Hippocampal formation (tissue), 2 donors: ENCODE measurements at regions not wholly inside any gene's neighbourhood (a gene's known extent, or its start where the extent isn't known, plus 50 kb on each side); places are given as distances from the start of the nearest gene placed in this dataset.

Experiments used
- DNase-seq, 2 donors: peaks; one replicate each; lab custom pipeline; 2025; lab: John Stamatoyannopoulos, UW

DNA sequence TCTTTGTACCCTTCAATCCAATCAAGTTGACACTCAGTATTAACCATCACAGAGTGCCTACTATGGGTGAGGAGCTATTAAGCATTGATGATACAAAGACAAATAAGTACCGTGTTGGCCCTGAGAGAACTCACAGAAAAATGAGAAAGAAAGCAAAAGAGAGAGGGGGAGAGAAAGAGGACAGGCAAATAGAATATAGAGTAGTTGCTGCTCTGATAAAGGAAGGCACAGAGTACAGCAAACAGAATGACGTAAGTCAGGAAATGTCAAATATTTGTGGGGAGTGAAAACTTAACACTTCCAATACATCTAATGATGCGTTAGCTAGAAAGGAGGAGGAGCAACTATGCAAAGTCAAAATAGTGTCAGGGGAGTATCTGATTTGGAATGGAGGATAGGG, 320.6 kb upstream of the KCNH8 start:
- no peak for DNase-seq

DNA sequence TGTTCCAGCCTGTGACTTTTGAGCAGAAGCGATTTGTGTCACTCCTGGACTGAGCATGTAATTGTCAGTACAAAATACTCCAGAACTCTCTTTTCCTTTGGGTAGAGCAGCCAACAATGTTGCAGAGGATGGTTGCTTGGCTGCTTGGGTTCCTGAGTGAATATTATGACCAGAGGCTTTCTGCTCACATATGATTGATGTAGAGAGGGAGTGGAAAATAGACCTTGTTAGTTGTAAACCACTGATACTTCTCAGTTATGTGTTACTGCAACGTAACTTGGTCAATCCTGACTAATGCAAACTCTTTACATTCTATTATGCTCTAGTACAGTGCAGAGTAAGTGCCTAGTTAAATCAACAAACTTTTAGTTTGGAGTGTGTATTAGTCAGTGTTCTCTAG, 322.6 kb upstream of the KCNH8 start:
- DNase-seq: no peak

DNA sequence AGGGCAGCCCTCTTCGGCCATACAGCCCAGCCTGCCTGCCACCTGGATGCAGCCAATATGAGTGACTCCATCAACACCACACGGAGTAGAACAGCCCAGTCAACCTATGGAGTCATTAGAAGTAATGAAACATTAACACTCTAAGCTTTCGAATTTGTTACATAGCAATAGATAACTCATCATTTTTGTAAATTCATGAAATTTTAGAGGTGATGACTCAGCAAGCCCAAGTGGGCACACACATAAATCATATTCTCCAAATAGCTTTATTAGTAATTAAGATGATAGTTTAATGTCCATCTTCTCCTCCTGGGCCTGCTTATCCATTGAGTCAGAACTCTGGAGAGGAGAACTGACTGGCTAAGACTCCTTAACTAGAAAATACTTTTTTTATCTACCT, 335.0 kb upstream of the KCNH8 start:
- DNase-seq: no peak

DNA sequence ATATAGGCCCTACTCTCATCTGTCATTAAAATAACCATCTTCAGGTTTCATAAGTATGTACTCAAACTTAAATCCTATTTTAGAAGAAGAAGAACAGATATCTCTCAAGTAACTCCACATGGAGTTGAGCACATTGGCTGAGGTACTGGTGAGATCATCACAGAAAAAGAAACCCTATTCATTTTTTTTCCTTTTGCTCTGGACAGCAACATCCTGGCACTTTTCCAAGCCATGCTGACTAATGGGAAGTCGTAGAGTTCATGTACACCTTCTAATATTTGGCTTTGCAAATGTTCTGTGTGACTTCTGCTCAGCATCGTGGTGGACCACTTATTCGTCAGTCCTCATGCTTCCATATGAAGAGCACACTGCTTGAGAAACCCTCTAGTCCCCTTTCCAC, 336.0 kb upstream of the KCNH8 start:
- no peak for DNase-seq

DNA sequence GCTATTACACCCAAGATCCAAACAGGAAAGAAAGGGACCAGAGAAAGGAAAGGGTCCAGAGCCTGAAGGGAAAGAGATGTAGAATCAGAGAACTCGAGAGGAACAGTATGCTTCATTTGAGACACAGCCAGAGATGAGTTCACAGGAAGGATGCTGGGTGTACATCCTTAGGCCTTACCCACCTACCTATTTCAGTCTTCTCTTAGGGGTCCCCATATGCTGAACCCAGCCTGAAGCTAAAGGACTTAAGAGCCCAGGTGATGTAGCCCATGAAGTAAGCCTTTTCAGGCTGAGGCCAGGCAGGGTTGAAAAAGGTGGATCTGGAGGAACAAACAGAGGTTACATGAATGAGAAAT, 338.0 kb upstream of the KCNH8 start:
- DNase-seq: no peak

DNA sequence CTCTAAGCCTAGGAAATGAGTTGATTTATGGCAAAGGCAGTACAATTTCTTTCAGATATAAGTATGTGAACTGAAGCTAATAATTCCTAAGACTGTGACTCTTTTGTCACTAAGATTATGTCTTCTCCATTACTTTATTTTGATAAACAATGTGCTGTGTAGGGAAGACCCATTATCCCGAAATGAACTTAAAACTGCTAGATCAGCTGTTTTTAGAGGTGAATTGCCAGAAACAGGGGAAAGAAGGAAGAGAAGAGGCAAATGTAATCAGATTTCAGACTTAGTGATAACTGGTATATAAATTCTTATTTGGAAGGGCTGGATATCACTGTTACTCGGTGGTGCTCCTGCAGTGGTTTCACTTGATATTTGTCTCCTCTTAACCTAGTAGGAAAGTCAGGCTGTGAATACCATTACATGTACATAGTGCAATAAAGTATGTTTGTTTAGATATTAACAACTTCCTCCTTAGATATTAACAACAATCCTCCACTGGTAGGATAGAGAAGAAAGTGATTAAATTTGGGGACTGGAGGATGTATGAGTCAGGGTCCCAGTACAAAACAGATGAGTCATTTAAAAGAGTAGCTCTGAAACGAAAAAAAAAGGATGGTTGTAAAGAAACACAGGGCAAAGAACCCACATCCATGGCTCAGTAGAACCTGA, 338.5 kb upstream of the KCNH8 start:
- DNase-seq: no peak

DNA sequence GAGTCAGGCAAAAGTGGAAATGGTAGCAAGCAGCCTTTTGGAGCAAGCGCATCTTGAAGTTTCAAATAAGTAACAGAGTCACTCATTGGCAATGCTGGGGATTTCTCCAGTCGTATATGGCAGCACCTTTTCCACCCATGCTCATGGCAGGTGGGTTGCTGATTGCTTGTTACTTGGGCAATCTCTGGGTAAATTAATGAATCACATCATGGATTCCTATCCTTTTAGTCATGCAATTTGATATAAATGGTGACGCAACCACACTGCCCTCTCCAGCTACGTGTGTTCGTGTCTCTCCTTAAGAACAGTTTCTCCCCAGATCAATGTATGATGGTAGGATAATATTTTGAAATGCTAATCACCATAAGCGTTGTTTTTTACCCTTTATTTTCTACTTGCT, 339.9 kb upstream of the KCNH8 start:
- DNase-seq: no peak

DNA sequence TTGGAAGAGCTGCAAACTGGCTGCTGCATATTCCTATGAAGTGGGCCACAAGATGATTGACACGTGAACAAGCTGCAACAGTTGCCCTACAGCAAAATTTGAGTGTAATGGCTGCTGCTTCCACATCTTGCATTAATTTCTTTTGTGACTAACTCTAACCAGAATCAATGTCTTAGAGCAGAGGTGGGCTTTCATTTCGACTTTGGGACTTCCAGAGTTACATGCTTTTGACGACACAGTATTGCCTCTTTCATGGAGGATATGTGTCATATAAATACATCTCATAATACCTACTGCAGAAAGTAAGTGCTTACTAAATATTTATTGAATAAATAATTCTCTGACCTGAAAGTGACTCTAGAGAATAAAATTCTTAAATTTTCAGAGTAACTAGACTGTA, 340.7 kb upstream of the KCNH8 start:
- no peak for DNase-seq

DNA sequence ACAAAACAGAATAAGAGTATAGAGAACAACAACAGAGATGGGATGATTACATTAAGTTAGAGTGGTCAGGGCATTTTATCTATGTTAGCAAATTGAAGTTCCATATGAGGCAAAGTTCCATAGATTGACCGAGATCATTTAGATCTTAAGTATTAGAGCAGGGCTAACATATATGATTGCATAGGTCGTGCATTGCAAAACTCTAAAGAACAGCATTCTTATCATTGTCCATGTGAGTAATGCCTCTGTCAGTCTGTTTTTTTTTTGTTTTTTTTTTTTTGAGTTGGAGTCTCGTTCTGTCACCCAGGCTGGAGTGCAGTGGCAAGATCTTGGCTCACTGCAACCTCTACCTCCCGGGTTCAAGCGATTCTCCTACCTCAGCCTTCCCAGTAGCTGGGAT, 341.7 kb upstream of the KCNH8 start:
- no peak for DNase-seq

DNA sequence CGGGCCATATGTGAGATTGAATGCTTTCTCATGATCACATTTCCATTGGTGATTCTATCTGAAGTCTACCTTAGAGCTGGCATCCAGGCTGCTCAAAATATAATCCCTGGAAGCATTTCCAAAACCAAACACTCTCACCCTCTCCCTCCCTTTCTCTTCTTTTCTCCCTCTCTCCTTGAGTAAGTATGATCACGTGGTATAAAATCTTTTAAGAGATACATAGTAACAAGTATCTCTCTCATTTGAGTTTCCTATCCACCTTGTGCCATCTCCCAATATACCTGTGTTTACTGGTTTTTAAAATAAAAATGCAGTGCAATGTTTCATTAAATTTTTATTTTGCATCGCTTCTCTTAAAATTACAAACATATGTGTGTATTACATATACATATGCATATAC, 350.9 kb upstream of the KCNH8 start:
- DNase-seq: no peak

DNA sequence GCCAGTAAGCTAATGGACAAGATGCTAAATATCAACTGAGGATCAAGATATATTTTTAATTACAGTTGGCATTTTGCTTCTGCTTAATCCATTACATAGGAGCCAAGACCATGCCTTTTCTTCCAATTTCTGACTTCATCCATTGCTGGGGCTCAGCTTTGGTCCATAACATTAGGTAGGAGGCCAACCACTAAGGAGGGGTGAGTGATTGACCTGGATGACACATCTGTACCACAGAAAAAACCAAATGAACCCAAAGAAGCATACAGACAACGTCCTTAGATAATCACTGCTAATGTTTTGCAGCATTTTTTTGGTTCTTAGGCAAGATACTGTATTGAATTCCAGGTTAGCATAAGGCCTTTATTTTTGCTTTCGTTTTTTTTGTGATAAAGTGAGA, 353.2 kb upstream of the KCNH8 start:
- no peak for DNase-seq

DNA sequence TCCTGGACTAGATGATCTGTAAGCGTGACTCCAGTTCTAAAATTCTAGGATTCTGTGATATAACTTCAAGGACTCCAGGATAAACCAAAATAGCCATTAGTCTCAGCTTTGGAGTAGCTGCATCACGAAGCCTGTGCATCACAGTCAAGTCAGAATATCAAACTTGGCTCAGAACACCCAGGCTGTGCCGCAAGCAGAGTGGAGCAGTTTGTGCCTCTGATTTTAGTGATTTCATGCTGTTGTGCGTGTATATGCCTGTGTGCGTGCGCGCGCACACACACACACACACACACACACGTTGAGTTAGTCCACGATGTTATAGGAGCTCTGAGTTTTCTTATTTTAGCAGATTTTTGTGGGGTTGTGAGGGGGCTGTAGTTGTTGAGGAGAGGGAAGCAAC, 356.6 kb upstream of the KCNH8 start:
- DNase-seq: no peak

DNA sequence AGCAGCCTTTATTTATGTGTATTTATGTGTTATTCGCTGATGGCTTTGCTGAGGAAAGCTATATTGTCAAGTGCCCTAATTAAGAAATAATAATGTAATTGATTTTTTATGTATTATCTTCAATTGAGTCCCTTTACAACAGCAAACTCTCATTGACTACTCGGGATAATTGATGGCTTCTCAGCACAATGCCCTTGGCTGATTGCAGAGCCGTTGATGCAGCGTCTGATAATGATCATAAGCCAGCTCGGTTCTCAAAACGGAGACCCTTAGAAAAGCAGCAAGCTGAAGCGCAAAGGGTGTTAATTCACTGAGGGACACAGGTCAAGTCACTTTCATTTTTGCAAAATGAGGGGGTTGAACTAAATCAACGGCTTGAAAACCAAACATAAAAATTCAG, 357.1 kb upstream of the KCNH8 start:
- no peak for DNase-seq

DNA sequence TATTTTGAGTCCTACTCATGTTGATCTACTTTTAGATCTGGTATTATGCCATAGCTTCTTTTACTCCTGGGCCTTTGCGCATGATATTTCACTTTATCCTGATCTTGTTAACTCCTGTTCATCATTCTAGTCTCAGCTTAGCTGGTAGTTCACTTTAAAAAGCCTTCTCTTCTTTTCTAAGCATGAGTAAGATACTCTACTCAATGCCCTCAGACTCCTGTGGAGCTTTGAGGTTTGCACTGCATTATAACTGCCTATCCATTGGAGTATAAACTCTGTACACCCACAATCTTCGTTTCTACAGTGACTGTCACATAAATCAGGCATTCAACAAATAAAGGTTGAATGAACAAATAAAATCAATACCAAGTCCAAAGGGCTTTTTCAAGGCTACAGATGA, 357.9 kb upstream of the KCNH8 start:
- DNase-seq: no peak

DNA sequence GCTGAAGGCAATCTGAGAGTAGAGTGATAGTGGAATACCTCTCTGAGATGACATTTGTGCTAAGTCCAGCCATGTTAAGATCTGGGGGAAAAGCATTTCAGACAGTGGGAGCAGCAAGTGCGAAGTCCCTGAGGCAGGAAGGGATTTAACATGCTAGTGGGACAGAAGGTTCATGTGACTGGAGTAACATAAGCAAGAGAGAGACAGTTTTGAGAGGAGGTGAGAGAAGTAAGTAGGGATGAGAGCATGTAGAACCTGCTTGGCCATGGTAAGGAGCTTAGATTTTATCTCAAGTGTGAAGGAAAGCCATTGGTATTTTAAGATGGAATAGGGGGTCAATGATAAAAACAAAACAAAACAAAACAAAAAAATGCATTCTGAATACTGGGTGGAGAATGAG, 358.6 kb upstream of the KCNH8 start:
- DNase-seq: no peak

DNA sequence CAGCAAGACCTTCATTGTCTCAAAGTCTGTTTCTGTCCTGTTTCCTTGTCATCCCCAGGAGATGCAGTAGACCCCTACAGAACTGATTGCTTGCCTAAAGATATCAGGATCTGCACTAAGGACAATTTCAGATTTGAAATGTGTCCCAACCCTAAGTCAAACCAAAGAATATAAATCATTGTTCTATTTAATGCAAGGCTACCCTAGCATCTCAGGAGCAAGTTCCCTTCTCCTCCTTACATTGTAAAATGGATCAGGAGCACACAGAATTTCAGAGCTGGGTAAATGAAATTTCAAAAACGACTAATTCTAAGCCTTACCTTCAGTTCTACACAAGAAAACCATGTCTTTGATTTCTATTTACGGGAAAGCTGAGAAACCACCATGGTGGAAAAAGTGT, 360.9 kb upstream of the KCNH8 start:
- no peak for DNase-seq

DNA sequence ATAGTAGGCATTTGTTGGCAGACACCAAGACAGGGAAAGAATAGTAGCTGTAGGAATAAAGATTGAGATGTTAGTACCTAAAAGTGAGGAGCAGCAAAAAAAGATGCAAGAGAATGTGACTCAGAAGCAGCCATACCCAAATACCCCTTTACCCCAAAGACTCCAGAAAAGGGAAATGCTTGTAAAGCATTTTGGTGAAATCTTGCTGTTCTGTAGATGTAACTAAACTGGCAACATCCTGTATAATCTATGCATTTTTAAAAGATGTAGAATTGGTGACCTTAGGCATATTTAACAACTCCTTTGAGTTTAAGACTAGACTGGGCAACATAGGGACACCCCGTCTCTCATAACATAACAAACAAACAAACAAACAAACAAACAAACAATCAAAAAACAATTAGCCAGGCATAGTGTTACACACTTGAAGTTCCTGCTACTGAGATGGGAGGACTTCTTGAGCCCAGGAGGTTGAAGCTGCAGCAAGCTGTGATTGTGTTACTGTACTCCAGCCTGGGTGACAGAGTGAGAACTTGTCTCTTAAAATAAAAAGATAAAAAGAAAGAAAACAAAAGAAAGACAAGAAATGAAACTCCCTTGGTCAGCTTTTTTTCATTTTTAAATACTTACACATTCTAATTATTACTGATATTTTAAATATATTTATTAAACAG, 361.5 kb upstream of the KCNH8 start:
- no peak for DNase-seq

DNA sequence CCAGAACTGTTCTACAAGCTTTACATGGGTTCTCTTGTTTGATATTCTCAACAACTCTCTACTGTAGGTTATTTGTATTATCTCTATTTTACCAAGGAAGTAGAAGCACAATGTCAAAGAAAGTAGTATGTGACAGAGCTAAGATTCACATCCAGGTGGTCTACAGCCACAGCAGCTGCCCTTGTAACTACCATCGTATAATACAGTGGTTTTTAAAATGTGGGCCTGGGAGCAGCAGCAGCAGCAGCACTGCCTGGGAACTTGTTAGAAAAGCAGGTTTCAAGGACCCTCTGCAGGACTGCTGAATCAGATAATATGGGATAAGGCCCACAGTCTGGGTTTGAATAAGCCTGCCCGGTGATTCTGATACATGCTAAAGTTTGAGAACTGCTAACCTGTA, 357.1 kb upstream of the SATB1 start:
- DNase-seq: no peak

DNA sequence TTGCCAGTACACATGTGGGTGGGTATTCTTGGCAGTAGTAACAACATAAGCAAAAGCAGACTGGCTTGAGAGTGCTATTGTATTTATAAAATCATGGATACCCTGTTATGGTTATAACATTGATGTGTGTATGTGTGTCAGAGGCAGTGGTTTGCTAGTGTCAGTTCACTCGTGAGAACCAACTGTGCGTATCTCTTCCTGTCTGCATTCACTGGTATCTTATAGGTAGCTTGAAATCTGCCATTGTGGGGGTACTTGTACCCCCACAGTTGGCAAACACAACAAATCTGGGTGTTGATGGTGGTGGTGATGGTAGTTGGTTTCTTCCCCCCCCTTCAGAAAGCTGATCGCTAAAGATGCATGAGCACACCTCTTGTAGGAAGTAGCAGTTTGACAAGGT, 355.8 kb upstream of the SATB1 start:
- DNase-seq: no peak

DNA sequence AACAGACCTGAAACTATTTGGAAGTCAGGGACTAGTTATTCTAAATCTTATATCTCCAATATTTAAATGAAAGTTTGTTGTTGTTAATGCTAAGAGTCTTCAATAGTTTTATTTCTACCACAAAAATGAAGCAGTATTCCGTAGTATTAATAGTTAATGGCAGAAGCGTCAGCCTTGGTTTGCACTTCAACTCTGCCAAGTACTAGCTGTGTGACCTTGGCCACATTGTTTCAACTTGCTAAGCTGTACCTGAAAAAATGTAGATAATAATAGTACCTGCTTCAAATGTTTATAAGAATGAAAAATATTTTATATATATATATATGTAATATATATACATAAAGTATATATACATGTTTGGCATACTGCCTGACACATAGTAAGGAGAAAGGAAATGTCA, 354.6 kb upstream of the SATB1 start:
- DNase-seq: no peak

DNA sequence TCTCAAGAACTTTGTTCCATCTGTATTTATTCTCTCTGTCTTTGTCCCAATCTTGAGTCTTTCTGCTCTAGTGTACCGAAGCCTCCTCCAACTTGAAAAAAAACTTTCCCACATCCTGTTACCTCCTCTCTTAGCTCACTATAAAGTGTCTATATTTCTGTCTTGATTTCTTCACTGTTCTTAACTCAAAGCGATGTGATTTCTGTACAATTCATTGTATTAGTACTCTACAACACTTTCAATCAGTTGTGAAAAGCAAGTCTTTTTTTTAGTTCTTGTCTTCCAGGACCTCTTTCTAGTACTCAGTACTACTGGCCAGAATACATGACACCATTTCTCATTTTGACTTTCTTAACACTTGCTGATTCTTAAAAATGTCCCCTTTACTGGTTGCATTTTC, 353.5 kb upstream of the SATB1 start:
- no peak for DNase-seq

DNA sequence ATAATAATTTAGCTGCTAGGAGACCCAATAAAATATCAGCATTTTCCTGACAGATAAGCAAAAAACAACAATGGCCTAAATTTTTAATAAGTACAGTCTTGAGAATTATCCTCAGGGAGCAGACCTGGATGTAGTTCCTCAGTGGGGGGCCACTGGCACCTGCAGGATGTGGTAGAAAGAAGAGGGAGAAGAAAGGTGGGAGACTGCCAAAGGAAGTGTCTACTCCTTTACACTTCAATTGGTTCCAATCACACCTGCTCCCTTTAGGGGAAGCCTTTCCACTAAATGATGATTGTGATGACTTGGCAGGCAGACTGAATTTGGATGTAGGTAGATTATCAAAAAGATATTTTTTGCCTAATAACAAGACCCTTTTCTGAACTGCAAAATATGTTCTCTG, 353.0 kb upstream of the SATB1 start:
- no peak for DNase-seq

DNA sequence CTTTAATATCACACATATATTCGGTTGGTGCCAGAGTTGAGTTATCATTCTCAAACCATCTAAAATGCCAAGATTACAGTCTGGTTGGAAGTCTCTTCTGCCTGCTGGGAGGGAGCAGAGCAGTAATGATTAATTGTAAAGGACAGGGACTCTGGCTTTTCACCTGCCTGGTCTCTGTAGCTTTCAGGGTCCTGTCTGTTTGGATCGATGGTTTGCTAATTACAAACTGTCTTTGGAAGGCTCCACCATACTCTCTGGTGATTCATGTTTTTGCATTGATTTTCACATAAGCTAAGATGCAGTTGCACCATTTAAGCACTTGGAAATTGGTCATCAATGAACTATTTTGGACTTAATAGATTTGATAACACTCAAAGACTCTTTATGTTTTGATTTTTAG, 350.4 kb upstream of the SATB1 start:
- DNase-seq: no peak

DNA sequence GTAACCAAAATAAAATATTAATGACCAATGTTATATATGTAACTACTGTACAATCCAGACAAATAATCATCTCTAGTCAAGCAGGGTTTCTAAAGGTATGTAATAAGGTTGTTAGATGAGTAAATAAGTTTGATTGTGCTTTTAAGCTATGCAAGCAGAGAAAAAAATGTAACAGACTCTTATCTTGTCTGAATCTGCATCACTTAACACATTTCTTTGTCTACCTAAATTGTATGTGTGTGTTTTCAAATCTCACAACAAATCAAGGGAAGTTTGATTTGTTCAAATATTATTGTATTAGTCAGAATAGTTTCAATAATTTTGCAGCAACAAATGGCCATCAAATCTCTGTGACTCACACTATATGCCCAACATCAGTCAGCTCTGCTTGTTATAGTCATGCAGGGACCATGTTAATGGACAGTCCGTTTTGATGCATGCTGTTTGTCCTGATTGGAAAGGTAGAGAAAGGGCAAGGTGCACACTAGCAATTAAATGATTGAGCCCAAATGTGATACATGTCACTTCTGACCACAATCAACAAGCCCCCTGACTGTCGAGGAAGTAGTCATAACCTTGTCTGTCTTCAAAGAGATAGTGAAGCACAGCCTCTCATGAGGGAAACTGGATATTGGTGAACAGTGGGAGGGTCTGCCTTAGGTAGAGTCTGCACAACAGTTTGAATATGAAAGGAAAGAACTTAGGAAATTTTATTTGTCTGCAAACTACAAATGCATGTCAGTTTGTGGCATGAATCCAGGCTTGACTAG, 349.4 kb upstream of the SATB1 start:
- no peak for DNase-seq
